ENCODE measurements at regions not wholly inside any gene's neighbourhood (a gene's known extent, or its start where the extent isn't known, plus 50 kb on each side); places are given as distances from the start of the nearest gene placed in this dataset.

DNA sequence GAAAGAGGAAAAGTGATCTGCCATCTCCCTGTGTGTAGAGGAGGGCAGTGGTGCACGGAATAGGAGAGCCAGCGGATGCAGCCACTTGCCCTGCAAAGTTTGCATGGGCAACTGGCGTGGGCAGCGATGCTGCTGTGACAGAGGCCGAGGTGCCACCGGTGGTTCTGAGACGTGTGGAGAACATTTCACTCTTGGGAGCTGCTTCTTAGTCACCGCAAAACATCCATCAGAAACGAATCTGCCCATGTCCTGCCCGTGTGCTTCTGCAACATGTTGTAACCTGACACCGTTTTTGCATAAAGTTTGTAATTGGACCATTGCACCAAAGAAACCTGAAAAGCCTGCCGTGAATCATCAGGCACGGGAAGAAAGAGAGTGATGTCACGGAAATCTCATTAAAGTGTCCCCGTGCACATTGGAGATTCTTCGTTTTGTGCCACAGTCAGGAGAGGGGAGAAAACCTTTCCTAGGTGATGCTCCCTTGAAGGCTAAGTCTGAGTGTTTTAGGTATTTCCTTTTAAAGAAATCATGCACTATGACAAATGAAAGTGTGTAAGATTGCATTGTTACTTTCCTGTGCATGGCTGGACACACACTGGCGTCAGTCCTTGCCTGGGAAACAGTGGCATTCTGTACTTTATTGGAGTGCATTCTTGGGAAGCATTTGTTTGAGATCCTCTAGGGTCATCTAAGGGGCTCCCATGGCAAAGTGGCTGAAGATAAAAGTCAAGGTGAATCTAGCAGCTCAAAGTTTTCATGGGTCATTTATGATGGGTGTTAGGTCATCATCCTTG lies 302.6 kb downstream of the KLF6 start:
- no peak for DNase-seq (ENCODE audit: low read depth)

DNA sequence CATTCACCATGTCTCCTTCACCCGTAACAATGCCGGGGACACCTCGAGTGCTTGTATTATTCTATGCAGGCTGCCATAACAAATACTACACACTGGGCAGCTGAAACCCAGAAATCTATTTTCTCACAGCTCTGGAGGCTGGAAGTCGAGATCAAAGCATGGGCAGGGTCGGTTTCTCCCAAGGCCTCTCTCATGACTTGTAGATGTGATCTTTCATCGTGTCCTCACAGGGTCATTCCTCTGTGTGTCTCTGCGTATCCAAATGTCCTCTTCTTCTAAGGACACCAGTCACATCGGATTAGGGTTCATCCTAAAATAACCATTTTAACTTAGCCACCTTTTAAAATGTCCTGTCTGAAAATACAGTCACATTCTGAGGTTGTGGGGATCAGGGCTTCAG lies 303.5 kb downstream of the KLF6 start:
- DNase-seq (ENCODE audit: low read depth): no peak

DNA sequence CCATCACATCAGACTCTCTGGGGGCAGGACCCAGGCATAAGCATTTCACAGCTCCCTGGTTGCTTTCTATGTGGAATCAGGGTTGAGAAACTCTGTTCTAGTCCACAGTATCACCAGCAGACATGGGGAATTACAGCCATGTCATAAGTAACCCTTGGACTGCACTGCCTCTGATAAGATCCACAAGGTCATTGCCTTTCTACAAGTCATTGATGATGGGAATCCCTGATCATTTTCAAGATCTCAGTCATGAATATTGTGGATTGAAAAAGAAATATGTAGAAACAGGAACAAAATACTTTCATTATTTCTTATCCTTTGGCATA lies 304.1 kb downstream of the KLF6 start:
- DNase-seq (ENCODE audit: low read depth): no peak

DNA sequence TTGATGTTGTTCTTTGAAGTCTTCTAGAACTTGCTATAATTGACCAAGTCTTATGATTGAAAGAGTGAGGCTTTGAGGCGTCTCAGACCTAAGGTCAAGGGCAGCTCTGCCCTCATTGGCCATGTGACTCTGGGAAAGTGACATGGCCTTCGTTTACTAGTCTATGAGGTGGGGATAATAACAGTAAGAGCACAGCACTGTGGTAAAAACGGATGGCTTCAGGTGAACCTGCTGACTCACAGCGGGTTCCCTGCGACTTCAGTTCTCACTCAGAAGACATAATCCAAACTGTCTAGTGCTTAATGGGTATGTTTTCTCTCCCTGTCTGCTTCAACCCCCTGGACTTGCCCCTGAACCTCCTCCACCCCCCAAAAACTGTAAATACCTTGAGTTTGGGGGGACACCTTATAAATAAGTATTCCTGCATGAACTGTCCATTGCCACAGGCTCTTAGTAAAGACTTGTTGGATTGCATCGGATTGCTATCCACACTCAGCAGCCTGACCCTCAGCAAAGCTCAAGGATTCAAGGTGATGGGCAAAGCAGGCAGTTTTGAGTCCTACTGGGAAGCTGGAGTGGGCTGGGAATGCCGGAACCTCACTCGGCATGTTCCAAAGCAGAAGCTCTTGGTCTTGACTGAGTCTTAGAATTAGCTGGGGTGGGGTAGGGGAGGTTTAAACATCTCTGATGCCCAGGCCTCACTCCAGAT lies 304.6 kb downstream of the KLF6 start:
- DNase-seq (ENCODE audit: low read depth): no peak

DNA sequence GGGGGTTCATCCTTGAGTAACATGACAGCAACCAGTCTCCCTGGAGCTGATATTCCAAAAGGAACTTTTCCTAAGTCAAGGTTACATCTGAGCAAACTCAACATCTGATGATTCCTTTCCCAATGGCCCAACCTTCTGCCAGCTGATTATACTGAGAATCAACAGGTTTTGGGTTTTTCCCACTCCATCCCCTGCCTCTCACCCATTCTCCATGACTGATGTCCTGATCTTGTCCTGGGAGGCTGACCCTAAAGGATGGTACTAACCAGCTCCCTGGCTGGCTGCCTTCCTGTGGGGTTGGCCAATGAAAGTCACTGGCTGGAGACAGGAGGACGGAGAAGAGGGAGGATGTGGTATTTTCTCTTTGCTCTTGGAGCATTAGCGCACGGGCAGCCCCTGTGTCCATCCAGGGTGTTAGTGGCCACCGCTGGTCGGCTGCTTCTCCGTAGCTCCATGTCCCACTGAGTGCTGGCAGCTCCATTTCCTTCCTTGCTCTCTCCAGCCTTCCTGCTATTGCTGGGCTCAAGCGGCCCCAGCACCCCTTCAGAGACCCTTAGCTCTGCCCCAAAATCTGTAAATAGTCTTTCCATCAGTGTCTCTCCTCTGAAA lies 306.2 kb upstream of the PITRM1 start:
- no peak for DNase-seq (ENCODE audit: low read depth)

DNA sequence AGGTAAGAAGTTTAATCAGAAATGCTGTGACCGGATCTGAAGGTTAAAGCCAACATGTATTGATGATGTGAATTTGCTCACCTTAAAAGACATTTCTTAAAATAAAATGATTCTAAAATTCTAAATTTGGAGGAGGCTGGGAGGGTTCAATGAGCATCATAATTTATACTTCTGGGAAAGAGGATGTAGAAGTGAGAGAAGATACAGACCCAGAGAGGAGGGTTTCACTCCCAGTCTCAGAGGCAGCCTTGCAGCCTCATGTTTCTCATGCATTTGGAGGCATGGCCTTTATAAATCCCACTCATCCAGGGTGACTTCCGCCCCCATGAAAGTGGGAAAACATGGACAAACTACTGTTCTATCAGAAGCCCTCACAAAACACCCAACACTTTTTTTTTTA lies 305.6 kb upstream of the PITRM1 start:
- no peak for DNase-seq (ENCODE audit: low read depth)

DNA sequence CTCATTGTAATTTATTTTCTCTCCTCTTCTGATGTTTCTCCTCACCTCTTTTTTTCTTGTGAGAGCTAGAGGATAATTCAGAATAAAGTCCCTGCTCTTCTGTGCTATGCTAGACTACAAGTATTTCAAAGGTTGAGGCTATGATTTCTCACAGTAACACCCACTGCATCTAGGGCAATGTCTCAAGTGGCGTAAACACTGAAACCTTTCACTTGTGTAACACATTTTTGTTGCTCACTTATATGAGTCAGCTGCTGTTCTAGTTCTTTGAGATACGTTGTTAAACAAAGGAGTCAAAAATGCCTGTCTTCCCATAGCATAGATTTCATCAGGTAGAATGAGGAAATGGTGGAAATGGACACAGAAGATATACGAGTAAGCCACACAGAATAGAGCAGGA lies 305.1 kb upstream of the PITRM1 start:
- DNase-seq (ENCODE audit: low read depth): no peak

DNA sequence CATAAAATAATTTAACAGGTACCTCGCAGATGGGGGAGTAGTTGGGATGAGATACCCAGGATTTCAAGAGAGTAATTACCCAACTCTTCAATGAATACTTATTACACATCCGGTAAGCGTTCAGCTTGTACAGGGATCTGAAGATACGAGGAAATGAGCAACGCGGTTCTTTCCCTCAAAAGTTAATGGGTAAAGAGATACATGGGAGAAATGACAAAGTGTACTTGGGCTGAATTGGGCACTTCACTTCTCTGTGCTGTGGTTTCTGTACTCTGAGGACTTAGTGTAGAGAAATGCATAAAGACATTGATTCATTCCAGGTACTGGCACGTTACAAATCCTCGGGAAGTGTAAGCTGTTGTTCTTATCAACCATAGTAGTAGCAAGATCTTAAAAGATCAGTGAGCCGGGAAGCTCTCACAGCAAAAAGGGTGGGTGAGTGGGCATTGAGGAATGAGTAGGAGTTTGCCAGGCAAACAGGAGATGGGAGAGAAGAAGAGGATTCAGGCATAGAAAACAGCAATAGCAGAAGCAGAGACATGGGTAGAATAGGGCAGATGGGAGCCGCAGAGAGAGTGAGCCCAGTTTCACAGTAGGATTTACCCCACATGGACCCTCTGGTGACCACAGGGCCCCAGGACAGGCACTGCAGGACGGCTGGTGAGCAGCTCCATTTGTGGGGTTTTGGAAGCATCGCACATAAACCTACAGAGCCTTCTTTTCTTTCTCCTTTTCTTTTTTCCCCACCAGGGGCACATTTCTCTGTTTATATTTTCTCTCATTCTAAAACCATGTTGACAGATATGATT lies 304.3 kb upstream of the PITRM1 start:
- no peak for DNase-seq (ENCODE audit: low read depth)

DNA sequence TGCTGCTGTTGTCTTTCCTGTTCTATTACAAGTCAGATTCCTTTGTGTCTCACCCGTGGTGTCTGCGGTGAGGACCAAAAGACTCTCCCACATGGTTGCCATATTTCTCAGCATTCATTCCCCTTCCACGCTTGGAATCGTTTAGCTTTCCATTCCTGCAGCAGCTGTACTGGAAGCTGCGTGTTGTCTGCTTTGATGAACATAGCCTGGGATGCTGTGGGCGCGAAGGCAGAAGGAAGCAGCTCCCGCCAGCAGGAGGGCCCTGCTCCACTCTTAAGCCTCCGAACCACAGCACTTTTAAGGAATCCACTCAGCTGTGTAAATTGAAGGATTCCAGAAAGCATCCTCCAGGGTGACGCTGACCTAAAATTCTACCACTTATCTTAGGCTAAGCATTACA lies 303.6 kb upstream of the PITRM1 start:
- DNase-seq (ENCODE audit: low read depth): no peak

DNA sequence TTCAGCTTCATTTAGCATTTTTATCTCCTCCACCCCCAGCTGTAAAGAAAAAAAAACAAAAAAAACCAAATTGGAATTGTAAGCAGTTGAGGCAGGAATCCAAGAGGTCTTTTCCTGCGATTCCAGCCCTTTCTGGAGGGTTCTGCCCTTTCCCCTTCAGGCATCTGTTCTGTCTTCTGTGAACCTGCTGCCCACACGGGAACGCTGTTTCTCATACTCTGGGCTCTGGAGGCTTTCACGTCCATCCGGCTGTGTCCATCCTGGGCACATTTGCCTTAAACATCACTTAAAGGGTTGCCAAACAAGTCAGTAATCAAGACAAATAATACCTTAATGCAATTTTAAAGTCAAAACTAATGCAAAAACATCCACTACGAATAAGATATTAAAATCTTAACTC lies 302.8 kb upstream of the PITRM1 start:
- no peak for DNase-seq (ENCODE audit: low read depth)

DNA sequence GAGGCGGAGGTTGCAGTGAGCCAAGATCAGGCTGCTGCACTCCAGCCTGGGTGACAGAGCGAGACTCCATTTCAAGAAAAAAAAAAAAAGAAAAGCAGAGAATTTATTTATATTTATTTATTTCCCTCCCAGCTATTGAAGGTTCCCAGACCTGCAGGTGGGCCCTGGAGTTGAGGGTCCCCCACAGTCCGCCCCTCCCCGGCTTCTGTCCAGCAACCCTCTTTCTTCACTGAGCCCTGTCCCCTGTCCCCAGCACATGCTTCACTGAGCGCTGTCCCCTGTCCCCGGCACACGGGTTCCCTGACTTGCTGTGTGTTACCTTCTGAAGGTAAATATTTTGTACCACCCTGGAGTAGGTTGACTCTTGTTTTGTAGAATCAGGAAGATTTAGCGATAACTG lies 301.7 kb upstream of the PITRM1 start:
- DNase-seq (ENCODE audit: low read depth): no peak

DNA sequence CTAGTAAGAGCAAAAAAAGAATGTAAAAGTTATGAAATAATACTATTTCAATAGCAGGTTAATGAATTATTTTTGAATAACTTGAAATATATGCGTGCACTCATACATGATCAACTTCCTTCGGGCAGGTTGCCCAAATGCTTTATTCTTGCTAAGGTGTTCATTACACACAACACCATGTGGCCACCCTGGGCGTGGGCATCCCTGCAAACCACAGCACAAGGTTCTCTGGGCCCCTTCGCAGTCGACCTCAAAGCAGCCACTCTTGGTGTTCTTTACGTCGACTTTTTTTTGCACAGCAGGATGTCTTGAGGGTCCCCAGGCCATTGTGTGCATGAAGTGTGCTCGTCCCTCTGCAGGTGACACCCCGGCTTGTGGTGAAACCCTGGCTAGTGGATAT lies 300.7 kb upstream of the PITRM1 start:
- no peak for DNase-seq (ENCODE audit: low read depth)

DNA sequence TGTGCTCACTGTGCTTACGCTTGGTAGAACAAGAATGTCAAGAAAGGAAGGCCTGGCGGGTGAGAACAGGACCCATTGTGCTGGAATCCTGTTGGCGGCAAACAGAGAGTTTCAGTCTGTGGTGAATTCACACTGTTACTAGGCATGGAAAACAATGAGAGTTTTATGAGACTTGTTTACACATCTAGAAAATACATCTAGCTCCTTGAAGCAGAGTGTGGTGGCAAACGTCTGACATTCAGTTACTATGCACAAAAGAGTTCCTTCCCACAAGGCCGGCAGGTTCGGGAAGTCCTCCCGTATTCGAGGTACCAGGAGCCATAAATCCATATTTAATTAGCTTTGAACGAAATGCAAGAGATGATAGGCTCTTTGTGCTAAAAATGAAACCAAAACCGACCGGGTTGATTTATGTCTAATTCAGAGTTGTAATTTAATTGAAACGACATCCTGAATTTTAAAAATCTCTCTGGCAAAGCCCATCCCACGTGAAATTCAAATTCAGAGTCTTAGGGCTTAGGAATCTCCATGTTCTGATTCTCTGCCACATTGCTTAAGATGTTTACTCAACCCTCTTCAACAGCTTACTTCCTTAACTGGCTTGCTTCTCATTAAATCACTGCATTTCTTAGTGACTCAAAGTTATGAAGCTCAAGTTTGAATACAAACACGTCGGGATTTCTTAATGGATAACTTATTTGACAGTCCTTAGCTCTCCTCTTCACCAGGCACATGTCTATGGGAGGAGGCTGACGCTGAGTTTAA lies 299.9 kb upstream of the PITRM1 start:
- DNase-seq (ENCODE audit: low read depth): no peak

DNA sequence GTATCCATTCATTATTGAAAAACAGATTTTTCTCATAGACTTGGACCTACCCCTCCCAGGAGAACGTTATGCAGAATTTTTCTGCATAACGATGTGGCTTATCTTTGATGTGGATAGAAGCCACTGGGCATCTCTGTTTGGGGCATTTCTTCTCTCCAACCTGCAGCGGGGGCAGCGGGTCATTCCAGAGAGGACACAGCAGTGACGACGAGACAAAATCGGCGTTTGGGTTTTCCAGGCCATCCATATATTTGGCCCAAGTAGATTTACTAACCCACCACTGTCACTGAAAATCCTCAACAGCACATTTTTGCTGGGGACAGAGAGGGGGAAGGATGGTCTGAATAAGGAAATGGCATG lies 299.3 kb upstream of the PITRM1 start:
- no peak for DNase-seq (ENCODE audit: low read depth)

DNA sequence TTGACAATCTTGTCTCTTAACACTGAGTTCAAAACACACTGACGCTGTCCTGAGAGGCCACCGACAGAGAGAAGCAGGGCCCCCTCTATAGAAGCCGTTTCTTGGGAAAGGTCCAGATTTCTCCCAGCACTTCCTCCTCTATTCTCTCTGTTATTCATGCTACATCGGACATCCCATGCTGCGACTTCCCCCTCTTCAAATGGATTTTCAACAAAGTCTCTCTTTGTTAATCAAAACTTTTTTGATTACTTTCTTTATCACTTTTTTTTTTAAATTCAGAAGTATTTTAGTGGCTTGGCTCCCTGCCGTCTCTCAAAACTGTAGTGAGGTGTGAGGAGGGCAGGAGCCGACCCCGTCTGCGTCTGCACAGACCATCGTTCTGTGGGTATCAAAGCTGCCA lies 298.9 kb upstream of the PITRM1 start:
- no peak for DNase-seq (ENCODE audit: low read depth)

DNA sequence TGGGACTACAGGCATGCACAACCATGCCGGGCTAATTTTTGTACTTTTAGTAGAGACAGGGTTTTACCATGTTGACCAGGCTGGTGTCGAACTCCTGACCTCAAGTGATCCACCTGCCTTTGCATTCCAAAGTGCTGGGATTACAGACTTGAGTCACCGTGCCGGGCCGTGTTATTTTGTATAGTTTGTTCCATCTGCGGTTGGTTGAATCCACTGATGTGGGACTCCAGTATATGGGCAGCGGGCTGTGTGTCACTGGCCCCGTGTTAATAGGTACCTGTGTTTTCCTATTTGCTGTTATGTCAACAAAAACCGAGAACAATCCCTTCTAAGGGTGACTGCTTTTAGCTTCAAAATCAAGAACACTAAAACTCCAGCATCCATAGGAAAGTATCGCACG lies 297.6 kb upstream of the PITRM1 start:
- DNase-seq (ENCODE audit: low read depth): no peak

DNA sequence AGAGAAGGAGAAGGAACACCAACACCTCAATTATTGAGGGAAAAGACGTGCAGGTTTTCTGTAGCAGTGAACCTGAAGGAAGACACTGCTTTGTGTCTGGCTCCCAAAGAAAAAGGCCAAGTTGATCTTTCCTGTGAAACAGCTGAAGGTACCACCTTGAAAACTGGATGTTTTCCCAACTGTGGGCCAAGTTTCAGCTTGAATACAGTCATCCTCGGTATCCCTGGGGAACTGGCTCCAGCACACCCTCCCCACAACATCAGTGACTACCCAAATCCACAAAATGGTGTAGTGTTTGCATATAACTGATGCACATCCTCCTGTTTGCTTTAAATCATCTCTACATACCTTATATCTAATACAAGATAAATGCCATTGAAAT lies 297.0 kb upstream of the PITRM1 start:
- DNase-seq (ENCODE audit: low read depth): no peak

DNA sequence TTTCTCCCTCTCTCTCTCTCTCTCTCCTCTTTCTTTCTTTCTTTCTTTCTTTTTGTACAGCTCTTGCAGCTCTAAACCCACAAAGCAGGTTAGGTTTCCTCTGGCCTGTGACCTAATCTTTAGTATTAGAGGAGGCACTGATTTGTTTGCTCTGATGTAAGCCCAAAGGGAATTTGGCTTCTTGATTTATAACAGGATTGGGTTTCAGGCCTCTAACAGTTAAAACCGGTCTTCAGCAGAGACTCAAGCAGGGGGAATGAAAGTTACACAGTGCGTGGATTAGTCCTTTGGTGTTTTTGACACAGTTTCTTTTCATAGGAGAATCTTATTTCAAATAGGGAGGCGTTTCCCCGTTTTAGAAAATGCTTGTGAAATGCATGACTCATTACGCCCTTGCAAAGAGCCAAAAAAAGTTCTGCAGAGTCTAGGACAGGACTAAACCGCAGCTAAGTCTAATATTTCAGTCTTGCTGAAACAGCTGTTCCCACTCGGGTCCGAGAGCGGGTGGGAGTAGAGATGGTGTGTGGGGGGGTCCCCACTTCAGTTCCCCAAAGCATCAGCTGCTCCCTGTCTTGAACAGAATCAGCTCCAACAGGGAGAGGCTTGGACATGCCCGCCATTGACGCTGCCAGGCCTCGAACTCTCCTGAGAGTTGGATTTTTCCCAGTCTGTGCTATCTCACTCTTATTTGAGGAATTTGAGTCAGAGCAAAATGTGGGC lies 296.5 kb upstream of the PITRM1 start:
- DNase-seq (ENCODE audit: low read depth): no peak

DNA sequence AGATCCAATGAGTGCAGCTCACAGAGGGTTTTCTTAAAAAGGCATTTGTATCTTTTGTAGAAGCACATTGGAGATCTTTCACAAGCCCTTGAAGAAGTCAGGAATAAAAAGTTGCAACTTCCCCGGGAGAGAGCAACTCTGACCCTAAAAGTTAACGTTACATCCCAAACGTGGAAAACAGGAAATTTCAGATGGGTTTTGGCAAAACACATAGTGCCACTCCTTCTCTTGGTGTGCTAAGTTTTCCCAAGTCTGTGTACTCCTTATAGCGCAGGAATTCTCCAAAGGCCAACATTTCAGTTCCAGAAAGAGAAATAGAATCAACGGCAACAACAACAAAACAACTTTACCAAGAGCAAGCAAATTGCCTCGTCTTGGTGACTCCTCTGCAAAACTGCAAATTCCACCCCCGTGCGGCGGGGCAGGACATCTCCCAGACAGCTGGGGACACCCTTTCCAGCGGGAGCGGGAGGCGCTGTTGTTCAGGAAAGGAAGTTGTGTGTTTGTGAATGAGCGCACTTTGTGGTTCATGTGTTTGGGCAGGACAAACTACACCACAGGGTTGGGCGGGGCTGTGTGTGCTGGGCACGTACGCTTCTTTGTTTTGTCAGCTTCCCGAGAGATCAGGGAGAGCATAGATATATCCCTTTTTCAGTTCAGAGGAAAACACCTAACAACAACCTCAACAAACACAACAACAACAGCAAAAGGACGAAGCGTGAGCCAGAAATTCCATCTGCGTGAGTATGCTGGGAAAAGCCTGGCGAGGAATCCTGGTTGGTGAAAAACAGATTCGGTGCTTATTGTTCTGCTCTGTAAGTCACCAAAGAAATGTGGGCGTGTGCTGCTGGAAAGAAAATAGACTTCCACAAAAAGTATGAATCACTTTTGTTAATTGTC lies 294.7 kb upstream of the PITRM1 start:
- DNase-seq (ENCODE audit: low read depth): no peak

DNA sequence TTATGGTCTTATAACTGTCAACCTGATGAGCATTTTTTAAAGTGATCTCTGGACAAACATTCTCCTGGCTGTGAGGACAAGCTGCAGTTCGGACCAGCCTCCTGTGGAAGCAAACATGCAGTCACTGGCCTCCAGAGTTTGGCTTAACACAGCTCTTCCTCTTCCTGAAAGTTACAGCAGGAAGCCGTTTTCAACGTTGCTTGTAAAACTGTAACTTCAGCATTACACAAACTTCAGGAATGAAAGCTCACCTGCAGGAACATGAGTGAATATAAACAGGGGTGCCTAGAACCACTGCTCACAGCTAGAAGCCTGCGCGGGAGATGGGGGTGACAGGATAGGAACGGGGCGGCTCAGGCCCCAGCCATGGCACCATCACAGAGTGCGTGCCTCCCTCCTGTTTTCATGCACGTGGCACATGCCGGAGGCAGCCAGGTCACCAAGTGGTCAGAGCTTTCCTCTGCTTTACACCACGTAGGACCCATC lies 292.9 kb upstream of the PITRM1 start:
- no peak for DNase-seq (ENCODE audit: low read depth)

All from activated T-helper 1 cell treated with Interleukin-2 at 50 U/mL for 16 hours (primary cell).